Activated B cell treated with CpG ODN at 0.5 μM for 24 hours (primary cell): ENCODE measurements at regions not wholly inside any gene's neighbourhood (a gene's known extent, or its start where the extent isn't known, plus 50 kb on each side); places are given as distances from the start of the nearest gene placed in this dataset.

ENCODE experiments used
- ATAC-seq: fragments of 200-7000 bp; cut with Tn5 transposase; one replicate; pipeline ENCODE4 v1.10.0; 2021; ENCODE audit warnings: low read depth, mild to moderate bottlenecking, moderate library complexity
- CTCF ChIA-PET: fragments of 350-600 bp; sonication (Branson Sonifier 250); formaldehyde crosslinking; loops from one replicate; lab custom pipeline; 2021; ENCODE audit warnings: antibody characterized with exemption; lab: Charles Lee
- POLR2A ChIA-PET: fragments of 350-600 bp; sonication (Branson Sonifier 250); formaldehyde crosslinking; loops from one replicate; lab custom pipeline; 2021; ENCODE audit warnings: antibody characterized with exemption; lab: Charles Lee
- DNase-seq: peaks from one replicate; pipeline ENCODE4 v3.0.0; 2022
- H3K27ac Mint-ChIP-seq: one replicate; pipeline ENCODE4 v1.8.0; 2020; ENCODE audit warnings: mixed read lengths
- H3K27me3 Mint-ChIP-seq: one replicate; pipeline ENCODE4 v1.8.0; 2021; ENCODE audit warnings: mixed read lengths
- H3K36me3 Mint-ChIP-seq: one replicate; pipeline ENCODE4 v1.8.0; 2021; ENCODE audit warnings: low read depth, mixed read lengths
- H3K4me1 Mint-ChIP-seq: one replicate; pipeline ENCODE4 v1.8.0; 2021; ENCODE audit warnings: mixed read lengths
- H3K4me3 Mint-ChIP-seq: one replicate; pipeline ENCODE4 v1.8.0; 2020; ENCODE audit warnings: mild to moderate bottlenecking, mixed read lengths
- H3K9me3 Mint-ChIP-seq: one replicate; pipeline ENCODE4 v1.8.0; 2020; ENCODE audit warnings: mixed read lengths
- intact Hi-C: fragments of 100-400 bp; cut with micrococcal nuclease; formaldehyde crosslinking; loops from one replicate; pipeline ENCODE4 v1.15.1; 2024
- TF ChIP-seq, protein P1 (sequence below): fragments of 200-600 bp; IDR thresholded peaks from one replicate; pipeline ENCODE4 v1.8.0; 2022; ENCODE audit warnings: antibody characterized with exemption, mild to moderate bottlenecking

DNA sequence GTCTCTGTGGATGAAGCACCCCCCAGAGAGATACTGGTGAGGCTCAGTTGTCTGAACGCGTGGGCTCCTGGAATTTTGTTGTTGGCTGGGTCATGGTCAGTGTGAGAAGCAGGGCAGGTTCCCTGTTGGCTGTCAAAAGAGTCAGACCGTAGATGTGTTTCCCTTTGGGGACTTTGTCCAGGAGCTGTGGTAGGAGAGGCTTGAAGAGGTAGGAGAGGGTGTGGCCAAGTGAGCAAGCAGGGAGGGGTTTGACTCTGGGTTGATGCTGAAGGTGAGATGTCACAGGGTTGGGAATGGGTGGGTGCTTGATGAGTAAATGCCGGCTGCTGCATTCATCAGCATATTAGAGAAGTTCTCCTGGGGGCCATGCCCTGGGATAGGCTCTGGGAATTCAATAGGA, 803.2 kb downstream of the TBC1D22A start:
- intact Hi-C loops = no loop called here
- Mint-ChIP-seq H3K9me3 (no peaks in the 10 kb centered on the region), H3K27me3 (no peaks in the 10 kb centered on the region), H3K36me3 (no peaks in the 10 kb centered on the region), H3K4me3 (no peak overlapping the region), H3K4me1 (no peaks in the 10 kb centered on the region), H3K27ac (no peak overlapping the region)
- ATAC-seq (no peak), DNase-seq (no peak)
- POLR2A ChIA-PET = no interaction called here
- CTCF ChIA-PET = no interaction called here
- TF ChIP-seq, protein P1, sequence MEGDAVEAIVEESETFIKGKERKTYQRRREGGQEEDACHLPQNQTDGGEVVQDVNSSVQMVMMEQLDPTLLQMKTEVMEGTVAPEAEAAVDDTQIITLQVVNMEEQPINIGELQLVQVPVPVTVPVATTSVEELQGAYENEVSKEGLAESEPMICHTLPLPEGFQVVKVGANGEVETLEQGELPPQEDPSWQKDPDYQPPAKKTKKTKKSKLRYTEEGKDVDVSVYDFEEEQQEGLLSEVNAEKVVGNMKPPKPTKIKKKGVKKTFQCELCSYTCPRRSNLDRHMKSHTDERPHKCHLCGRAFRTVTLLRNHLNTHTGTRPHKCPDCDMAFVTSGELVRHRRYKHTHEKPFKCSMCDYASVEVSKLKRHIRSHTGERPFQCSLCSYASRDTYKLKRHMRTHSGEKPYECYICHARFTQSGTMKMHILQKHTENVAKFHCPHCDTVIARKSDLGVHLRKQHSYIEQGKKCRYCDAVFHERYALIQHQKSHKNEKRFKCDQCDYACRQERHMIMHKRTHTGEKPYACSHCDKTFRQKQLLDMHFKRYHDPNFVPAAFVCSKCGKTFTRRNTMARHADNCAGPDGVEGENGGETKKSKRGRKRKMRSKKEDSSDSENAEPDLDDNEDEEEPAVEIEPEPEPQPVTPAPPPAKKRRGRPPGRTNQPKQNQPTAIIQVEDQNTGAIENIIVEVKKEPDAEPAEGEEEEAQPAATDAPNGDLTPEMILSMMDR = no peak

DNA sequence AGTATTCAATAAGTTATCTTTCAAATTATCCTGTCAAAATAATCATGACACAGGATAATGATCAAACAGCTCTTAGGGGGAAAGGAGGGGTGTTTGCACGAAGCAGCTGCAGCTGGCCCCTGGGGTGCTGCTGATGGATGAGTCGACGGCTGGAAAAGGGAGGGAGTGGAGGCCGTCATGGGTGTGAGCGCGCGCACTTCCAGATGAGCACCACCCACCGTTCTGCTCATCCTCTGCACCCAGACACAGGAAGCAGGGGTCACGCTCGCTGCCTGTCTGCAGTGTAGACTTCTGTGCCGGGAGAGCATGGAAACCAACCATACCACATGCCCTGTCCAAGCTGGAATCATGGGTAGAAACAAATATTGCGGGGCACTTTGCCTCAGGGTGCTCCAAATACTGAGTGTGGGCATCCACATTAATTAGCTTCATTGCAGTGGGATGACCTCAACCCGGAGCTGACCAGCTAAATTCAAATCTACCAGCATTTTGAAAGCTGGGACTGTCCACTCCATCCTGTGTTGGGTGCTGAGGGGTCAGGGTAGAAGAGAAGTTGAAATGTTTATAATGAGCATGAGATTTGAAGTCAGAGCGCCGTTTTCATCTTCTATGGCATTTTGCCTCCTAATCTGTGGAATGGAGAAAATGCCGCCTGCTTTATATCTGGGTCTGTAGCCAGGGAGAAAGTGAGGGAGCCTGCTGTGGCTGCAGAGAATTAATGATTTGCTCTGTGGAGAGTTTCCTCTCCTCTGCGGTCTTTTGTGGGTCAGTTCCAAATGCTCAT, 802.4 kb downstream of the TBC1D22A start:
- Mint-ChIP-seq H3K27ac (no peak overlapping the region), H3K36me3 (no peaks in the 10 kb centered on the region), H3K27me3 (no peaks in the 10 kb centered on the region), H3K9me3 (no peaks in the 10 kb centered on the region), H3K4me1 (no peaks in the 10 kb centered on the region), H3K4me3 (no peak overlapping the region)
- DNase-seq (no peak), ATAC-seq (no peak)
- POLR2A ChIA-PET = no interaction called here
- intact Hi-C loops = no loop called here
- TF ChIP-seq, protein P1 = no peak
- CTCF ChIA-PET = no interaction called here

DNA sequence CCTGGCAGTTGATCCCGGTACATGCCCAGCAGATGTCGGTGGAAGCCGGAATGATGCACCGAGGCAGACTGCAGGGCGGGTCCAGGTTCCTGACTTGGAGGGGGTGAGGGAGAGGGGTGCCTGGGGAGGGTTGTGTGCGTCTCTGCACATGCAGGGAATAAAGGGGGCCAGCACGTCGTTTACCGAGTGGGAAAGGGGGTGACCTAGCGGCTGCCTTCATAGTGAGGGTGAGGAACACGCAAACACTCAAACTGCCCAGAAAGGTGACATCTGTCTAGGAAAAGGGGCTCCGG, 801.7 kb downstream of the TBC1D22A start:
- CTCF ChIA-PET = no interaction called here
- DNase-seq (no peak), ATAC-seq (no peak)
- H3K9me3 Mint-ChIP-seq = no peaks in the 10 kb centered on the region
- no peaks in the 10 kb centered on the region for H3K4me1 Mint-ChIP-seq
- TF ChIP-seq, protein P1 = no peak
- no peaks in the 10 kb centered on the region for H3K27me3 Mint-ChIP-seq
- intact Hi-C loops = no loop called here
- H3K27ac Mint-ChIP-seq = no peak overlapping the region
- no peaks in the 10 kb centered on the region for H3K36me3 Mint-ChIP-seq
- no peak overlapping the region for H3K4me3 Mint-ChIP-seq
- POLR2A ChIA-PET = no interaction called here

DNA sequence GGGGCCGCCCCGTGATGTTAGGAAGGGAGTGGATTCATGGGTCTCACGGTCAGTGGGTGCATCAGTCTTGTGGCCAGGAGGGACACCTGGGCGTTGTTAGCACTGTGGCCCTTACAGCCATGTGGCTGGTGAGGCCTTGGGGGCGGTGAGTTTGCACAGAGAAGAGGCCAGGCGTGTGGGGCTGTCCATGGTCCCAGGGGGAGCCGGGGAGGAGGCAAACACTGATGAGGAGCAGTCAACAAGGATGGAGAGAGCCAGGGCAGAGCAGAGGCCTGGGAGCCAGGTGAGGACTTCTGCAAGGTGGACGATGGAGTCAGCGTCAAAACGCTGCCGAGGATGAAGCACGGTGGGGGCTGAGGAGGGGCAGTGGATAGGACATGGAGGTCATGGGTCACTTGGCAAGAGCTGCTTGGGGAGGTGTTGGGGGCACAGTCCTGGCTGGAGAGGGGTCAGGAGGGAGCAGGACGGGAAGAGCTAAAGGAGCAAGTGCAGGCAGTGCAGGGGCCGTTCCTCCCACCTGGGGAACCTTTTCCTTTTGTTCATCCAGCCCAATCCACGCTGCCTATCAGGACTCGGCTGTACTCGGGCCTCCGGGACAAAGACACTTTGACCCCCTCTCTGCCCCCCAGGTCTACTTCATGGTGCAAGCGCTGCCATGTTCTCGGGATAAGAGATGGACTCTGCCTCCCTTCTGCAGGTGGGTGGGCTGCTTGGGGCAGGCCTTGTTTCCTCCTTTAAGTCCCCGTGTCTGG, 801.1 kb downstream of the TBC1D22A start:
- no peak for ATAC-seq
- intact Hi-C loops = no loop called here
- H3K9me3 Mint-ChIP-seq = no peaks in the 10 kb centered on the region
- no peaks in the 10 kb centered on the region for H3K36me3 Mint-ChIP-seq
- TF ChIP-seq, protein P1 = no peak
- ChIA-PET CTCF (no interaction called here), POLR2A (no interaction called here)
- no peak overlapping the region for H3K4me3 Mint-ChIP-seq
- no peak overlapping the region for H3K27ac Mint-ChIP-seq
- H3K4me1 Mint-ChIP-seq = no peaks in the 10 kb centered on the region
- H3K27me3 Mint-ChIP-seq = no peaks in the 10 kb centered on the region
- DNase-seq = no peak

DNA sequence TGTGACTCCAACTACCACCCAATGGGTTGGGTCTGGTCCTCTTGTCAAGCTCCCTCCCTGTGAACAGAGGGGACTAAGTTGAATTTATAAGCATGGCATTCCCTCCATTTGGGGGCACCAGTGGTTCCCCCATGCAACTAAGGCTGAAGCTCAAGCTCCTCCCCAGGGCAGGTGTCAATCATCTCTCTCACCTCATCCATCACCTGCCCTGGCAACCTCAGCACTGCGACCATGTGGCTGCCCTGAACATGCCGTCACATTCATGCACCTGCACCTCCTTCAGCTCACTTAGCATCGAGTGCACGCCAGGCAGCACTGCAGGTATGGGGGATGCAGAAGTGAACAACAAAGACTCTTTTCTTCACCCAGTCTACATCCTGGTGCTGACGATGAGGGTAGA, 799.3 kb downstream of the TBC1D22A start:
- CTCF ChIA-PET = no interaction called here
- DNase-seq (no peak), ATAC-seq (no peak)
- H3K27me3 Mint-ChIP-seq = no peaks in the 10 kb centered on the region
- no peaks in the 10 kb centered on the region for H3K4me1 Mint-ChIP-seq
- TF ChIP-seq, protein P1 = no peak
- H3K4me3 Mint-ChIP-seq = no peak overlapping the region
- H3K27ac Mint-ChIP-seq = no peak overlapping the region
- no peaks in the 10 kb centered on the region for H3K9me3 Mint-ChIP-seq
- intact Hi-C loops = no loop called here
- no peaks in the 10 kb centered on the region for H3K36me3 Mint-ChIP-seq
- POLR2A ChIA-PET = no interaction called here
